ENCODE measurements at regions not wholly inside any gene's neighbourhood (a gene's known extent, or its start where the extent isn't known, plus 50 kb on each side); places are given as distances from the start of the nearest gene placed in this dataset.

DNA sequence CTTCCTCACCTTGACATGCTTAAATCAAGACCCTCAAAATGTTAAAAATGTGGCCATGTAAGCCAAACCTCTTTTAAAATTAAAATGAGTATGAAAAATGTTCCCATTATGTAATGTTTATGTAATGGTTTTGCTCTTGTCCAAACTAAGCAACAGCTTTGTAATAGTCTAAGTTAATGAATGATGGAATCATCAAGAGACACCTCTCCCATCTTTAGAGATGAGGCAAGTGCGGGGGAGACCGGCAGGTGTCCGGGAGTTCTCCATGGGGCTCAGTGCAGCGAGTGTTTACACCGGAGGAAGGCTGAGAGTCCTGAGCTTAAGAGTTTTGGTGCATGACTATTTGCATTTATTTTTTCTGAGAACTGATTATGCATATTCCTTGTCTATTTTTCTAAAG, 384.9 kb upstream of the RNF32 start:
- no peak for DNase-seq

GRCh38 chr7:156251861-156252260, 388.7 kb upstream of the RNF32 start:
- no peak for DNase-seq

GRCh38 chr7:156240532-156240931, 400.0 kb upstream of the RNF32 start:
- DNase-seq: no peak

- DNase-seq: no peak
Observed at GRCh38 chr7:156238366-156239133, 402.0 kb upstream of the RNF32 start.

GRCh38 chr7:156237614-156238013, 403.0 kb upstream of the RNF32 start:
- no peak for DNase-seq

DNA sequence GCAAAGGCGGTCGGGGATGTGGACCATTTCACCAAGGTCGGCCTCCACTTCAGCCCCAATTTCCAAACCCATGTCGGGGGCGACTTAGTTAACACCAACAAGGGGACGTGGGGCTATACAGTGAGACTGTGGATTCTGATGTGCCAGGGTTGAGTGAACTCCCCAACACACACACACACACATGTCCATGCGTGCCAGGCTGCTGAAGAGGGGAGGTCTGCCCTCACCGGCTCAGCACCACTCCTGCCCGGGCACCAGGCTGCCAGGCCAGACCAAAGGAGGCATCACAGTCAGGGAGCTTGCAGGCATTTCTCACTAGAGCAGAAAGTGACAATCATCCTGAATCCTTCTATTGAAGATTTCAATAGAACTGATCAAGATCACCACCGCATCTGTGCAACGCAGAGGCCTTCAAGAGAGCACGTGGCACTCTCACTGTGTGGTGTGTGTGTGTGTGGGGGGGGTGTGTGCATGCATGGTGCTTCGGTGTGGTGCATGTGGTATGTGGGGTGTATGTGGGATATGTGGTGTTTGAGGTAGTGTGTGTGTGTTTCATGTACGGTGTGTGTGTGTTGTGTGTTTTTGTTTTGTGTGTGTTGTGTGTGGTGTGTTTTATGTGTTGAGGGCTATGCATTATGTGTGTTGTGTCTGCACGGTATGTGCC, 403.5 kb upstream of the RNF32 start:
- no peak for DNase-seq

DNA sequence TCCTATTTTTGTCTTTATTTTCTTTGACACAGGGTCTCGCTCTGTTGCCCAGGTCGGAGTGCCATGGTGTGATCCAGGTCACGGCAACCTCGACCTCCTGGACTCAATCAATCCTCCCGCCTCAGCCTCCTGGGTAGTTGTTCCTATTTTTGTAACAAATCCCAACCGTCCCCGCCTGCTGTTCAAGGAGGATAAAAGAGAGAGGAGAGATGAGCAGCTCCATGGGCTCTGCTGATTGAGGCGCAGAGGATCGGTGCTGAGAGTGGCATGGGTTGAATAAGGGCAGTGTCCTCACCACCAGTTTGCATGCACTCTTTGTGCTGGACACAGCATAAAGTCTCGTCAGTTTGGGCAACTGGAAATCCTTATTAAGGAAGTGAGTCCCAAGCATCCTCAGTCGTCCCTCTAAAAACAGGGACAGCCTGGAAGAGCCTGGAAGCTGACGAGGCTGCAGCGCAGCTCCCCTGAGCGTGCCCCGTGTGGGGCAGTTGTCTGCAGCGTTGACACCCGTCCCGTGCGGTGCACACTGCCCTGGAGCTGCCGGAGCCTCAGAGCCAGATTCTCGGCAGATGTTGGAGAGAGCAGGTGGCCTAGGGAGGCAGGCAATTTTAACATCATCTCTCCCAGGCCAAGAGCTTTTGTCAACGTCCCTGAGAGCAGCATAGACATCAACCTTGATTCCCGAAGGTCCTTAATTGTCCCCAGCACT, 404.2 kb upstream of the RNF32 start:
- no peak for DNase-seq

- no peak for DNase-seq
Observed at GRCh38 chr7:156234666-156235494, 405.7 kb upstream of the RNF32 start.

DNA sequence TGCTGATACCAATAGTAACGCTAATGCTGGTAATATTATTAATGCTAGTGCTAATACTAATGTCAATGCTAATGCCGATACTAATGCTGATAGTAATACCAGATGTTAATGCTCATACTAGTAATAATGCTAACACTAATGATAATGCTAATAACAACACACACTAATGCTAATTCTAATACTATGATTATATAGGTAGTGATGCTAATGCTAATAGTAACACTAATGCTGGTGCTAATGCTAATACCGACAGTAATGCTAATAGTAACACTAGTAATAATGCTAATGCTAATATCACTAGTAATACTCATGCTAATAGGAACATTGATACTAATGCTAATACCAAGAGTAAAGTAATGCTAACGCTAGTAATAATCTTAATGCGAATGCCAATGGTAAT, 406.4 kb upstream of the RNF32 start:
- no peak for DNase-seq

DNA sequence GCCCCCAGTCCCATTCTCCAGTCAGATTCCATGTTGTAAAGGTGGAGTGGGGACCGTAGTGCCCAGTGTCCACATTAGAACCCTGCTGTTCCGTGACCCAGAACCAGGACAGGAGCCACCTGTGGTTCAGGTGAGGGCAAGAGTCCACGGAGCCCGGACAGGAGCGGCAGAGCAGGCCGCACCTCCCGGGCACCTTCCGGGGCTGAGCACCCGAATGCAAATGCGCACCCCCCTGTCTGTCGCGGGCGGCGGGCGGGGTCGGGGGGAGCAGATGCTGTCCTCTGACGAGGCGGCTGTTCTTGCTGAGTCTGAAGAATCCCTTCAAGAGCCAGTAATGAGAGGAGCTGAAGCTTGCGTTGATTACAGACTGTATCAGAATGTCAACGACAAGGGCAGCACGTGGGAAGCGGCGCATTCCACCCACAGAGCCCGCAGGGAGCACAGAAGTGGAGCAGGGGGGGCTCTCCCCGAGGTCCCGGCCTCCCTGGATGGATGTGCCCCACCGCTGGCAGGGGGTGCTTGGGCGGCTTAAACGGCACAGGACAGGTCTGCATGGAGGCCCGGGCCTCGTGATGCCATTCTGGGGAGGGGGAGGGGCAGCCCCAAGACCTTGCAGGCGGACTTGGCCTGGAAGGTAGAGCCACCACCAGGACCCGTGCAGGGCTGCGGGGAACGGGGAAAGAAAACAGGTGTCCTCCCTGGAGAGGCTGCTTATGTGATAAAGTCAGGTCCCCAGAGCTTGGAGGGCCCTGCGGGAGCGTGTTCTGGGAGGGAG, 407.5 kb upstream of the RNF32 start:
- no peak for DNase-seq

- DNase-seq: no peak
Observed at GRCh38 chr7:156230576-156230975, 410.0 kb upstream of the RNF32 start.

GRCh38 chr7:156224833-156225225, 412.6 kb upstream of the SHH start:
- DNase-seq: no peak

DNA sequence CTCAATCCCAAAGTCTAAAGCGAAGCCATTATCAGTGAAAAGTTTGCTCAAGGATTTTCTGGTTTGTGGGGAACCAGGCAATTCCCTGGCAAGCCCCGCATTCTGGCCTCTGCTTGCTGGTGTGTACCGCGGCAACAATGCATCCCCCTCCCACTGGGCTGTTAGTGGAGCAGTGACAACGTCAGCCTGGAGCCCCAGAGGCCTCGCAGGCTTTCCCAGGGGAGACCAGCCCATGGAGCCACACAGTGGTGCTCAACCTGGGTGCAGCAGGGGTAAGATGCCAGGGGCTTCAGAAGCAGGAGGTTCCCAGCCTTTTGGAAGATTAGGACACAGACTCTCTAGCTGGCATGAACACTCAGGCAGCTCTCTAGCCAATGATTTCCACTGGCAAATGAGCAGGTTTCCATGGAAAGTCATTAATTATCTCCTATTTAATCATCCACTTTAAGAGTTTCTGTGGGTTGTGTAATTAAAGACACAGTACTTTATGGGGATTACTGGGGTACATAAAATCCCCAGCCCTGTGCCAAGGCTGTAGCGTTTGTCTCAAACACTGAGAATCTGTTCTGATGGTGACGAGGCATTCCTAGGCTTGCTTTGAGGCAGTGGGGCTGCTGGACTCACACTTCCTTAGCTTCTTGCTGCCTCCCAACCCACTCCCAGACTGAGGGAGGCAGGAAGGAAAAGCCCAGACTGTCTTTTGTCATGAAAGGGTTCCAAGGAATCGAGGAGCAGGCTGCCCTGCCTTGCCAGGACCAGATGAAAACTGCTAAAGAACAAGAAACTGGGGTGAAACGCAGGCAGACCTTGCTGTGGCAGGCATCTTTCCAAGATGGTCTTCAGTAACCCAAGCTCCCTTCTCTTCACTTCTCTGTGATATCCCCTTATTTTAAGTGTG, 411.9 kb upstream of the SHH start:
- no peak for DNase-seq

GRCh38 chr7:156222611-156223010, 410.3 kb upstream of the SHH start:
- no peak for DNase-seq

DNA sequence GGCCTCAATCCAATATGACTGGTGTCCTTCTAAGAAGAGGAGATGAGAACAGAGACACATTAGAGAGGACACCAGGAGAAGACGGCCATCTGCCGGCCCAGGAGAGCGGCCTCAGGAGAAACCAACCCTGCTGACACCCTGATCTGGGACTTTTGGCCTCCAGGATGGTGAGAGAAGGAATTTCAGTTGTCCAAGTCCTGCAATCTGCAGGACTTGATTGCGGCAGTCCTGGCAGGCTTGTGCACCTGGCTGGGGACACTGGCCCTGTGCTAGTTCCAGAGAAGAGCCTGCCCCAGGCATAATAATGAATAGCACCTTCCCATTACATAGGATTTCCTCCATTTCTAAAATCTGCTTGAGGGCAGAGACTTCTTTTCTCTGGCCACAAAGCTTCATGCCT, 409.9 kb upstream of the SHH start:
- no peak for DNase-seq

GRCh38 chr7:156220701-156221100, 408.4 kb upstream of the SHH start:
- no peak for DNase-seq

DNA sequence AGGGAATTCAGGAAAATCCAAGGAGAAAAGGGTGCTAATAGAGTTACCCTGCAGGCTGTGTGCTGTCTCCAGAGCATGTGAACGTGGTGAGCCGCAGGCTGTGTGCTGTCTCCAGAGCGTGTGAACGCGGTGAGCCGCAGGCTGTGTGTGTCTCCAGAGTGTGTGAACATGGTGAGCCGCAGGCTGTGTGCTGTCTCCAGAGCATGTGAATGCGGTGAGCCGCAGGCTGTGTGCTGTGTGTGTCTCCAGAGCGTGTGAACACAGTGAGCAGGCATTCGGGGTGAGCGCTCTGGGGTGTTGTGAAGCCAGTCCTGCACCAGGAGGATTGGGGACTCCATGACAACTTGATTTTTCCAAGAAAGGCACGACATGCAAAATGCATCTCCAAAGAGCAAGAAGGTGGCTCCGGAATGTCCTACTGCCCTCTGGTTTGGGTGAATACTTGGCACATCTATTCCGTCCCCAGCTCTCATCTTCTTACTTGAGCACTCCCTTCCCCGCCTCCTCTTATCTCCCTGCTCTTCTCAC, 407.9 kb upstream of the SHH start:
- DNase-seq: no peak

GRCh38 chr7:156219307-156220077, 407.2 kb upstream of the SHH start:
- no peak for DNase-seq

DNA sequence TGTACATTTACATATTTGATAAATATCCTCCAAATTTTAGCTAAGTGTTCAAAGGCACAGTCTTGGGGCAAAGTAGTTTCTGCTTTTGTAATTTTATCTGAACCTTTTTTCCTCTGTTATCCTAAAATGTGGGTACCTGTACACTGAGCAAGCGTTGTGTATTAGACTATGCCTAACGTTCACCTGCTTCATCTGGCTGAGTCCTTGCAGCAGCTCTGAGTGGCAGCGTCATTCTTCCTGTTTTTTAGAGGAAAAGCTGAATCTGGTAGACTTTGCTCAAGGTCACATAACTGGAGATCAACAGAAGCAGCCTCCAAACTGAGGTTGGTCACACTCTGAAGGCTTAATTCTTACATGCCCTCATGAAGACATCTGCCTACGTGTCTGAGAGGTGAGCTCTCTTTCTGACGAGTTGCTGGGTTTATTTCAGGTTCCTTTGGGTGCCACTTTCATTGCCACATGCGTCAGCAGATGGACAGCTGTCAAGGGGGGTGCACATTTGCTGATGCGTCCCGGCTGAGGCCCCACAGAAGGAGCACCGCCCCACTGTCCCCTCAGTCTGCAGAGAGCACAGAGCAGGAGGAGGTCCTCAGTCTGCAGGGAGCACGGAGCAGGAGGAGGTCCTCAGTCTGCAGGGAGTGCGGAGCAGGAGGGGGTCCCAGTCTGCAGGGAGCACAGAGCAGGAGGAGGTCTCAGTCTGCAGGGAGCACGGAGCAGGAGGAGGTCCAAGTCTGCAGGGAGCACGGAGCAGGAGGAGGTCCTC, 406.5 kb upstream of the SHH start:
- no peak for DNase-seq
